NCI-H2227 (cell line): ENCODE measurements at regions not wholly inside any gene's neighbourhood (a gene's known extent, or its start where the extent isn't known, plus 50 kb on each side); places are given as distances from the start of the nearest gene placed in this dataset.

Experiments
- DNase-seq: peaks from one replicate; lab custom pipeline; 2025; ENCODE audit not compliant: unreplicated experiment; lab: John Stamatoyannopoulos, UW

DNA sequence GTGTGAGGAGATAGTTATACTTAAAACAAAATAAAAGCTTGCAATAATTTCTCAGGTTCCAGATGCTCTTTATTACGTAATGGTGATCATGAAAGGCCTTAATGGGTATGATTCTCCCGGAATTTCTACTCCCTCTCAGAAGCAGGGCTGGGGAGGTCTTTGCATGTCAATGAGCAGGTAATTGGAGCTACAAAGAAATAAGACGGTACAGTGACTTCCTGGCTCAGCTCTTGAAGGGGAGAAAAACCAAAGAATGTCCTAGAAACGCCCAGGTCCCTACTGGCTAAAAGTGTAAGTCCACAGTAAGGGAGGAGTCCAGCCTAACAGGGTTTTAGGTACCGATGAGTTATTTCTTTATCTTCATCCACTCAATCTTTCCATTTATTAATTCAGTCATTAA lies 390.9 kb downstream of the TMEM114 start:
- DNase-seq = no peak

DNA sequence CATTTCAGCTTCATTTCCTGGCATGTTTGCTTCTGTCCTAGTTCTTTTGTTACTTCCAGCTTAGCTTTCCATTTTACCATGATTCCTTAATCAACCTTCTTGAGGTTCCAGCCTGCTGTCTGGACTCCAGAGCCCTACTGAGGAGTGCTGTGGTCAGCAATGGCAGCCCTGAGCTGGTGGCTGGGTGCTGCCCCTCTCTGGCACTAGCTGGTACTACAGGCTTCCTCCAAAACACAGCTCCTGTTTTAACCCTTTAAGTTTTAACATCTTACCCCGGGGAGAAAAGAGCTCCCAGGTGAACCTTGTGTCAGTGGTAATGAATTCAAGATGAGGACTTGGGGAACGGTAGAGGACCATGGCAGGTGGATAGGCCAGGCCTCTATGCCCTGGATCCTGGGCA lies 395.5 kb downstream of the TMEM114 start:
- peak; percentile 15 for DNase-seq

DNA sequence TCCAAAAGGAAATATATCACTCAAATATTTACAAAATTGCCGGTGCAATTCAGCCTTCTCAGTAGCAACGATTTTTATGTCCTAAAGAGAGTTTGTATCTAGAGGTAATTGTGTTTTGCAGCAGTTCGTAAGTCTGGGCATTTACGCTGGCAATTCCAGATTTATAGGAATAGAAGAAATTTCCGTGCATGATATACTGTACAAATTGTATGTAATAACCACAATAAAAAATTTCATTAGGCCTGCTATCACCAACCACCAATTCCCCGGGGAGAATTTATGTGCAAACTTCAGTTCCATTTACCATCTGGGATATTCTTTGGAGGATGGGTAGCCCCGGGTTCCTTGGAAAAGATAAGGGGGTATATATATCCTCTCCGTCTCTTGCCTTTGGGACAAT lies 401.5 kb downstream of the TMEM114 start:
- no peak for DNase-seq

DNA sequence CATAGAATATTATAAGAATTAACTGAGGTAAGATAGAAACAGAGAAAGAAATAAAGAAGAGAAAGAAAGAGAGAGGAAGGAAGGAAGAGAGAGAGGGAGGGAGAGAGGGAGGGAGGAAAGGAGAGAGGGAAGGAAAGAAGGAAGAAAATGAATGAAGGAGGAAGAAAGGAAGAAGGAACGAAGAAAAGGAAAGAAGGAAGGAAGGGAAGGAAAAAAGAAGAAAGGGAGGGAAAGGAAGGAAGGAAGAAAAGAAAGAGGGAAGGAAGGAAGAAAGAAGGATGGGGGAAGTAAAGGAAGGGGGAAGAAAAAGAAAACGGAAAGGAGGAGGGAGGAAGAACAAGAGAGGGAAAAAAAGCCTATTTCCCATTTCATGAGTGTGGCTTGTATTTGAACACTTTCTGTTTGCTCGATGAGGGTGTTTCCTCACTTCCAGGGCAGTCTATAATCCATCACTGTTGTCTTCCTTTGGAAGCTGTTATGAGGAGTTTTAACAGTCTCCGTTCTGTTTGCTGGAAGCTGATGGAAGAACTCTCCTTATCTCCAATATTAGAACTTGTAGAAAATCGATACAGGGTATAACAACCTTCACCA lies 402.4 kb downstream of the TMEM114 start:
- DNase-seq = no peak

DNA sequence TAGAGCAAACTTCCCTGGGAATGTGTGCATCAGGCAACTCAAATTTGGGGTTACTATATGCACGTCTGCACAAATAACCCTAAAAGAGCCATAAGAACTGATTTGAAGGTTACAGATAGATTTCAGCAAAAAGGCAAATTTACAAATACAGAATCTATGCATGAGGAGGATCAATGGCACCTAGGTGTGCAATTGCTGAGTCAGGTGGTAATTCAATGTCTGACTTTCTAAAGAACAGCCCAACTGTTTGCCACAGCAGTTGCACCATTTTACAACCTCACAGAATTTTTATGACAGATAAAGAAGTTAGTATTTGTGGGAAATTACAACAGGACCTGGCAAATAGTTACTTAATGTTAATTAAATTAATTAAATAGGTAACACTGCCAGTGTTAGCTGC lies 405.5 kb downstream of the TMEM114 start:
- DNase-seq = no peak

DNA sequence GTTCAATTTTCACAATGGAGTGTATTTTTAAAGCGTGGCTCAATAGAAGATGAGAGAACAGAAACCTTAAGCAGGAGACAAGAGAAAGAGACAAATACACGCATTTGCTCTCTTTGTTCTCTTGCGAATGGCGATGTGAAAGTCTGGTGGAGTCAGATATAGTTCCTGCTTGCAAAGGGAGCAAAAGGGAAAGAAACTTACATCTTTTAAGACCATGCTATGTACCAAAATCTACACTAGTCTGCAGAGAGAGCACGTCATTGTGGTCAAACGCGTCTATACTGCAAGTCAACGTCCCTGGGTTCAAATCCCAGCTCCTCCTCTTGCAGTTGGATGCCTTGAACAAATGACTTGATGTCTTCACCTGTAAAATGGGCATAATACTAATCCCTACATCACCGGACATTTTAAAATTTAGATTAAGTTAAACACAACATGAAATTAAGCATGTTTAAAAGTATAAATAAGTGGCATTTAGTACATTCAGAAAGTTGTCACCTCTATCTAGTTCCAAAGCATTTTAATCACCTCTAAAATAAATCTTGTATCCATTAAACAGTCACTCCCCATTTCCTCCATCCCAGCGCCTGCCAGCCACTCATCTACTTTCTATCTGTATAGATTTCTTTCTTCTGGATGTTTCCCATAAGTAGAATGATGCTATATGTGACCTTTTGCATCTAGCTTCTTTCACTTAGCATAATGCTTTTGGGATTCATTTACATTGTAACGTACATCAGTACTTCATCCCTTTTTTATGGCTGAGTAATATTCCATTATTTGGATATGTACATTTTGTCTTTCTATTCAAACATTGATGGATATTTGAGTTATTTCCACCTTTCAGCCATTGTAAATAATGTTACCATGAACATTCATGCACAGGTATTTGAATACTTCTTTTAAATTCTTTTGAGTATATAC lies 406.9 kb downstream of the TMEM114 start:
- no peak for DNase-seq

DNA sequence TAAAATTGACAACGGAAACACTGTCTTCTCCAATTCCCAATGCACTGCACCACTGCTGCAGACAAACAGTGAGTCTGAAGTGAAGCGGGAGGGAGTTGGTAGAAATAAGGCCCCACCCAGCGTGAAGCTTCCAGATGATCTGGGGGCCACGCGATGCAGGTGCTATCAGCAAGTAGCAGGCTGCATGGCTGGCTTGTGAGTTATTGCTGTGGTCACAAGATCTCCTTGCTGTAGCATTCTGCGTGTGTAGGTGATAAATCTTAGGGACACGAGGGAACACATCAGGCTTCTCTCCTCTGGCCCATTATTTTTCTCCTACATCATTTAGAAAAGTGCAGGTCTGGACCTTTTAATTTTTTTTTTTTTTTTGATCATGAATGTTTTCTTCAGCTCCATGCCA lies 407.6 kb downstream of the TMEM114 start:
- no peak for DNase-seq

DNA sequence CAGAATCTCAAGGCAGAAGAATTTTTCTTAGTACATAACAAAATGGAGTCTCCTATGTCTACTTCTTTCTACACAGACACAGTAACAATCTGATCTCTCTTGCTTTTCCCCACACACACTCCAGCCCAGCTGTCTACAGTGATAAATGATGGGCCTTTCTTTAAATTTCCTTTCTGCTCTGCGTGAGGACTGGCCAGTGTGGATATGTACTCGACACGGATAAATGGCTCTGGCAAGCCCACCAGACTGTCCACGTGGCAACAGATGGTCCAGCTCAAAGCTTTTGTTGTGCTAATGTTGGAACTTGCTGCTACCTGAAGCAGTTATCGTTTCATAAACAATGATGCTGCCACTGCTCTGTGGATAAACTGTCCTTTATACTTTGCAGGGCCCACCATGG lies 410.7 kb downstream of the TMEM114 start:
- peak; percentile 9 for DNase-seq

DNA sequence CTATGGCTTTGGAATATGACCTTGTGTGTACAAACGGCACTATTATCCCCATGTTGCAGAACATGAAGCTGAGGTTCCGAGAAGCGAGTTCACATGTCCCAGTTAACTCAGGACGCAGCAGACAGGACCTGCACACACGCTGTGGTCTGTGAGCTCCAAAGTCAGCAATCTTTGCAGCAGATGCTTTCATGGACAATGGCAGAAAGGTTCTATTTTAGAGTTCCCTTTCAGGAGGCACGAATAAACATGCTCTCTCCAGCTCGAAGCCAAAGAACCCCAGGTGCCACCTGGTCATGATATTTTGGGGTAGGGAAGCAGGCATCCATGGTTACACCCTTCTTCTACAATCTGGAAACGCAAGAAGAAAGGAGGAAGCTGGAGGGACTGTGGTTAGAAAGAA lies 412.0 kb downstream of the TMEM114 start:
- no peak for DNase-seq

DNA sequence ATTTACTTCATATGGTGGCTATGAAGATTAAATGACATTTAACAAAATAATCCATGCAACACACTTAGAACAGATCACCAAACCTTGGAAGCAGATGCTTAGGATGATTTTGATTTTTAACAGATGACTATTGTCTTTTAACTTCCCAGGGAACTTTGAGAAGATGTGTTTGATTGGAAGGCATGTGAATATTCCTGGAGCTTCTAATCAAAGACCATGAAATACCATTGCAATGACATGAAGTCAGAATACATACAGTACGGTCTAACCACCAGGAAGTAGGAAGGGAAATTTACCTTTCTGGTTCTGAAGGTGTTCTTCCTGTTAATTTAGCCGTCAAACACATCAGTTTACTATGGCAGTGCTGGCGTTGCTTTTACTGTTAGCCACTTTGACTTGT lies 414.9 kb downstream of the TMEM114 start:
- no peak for DNase-seq

DNA sequence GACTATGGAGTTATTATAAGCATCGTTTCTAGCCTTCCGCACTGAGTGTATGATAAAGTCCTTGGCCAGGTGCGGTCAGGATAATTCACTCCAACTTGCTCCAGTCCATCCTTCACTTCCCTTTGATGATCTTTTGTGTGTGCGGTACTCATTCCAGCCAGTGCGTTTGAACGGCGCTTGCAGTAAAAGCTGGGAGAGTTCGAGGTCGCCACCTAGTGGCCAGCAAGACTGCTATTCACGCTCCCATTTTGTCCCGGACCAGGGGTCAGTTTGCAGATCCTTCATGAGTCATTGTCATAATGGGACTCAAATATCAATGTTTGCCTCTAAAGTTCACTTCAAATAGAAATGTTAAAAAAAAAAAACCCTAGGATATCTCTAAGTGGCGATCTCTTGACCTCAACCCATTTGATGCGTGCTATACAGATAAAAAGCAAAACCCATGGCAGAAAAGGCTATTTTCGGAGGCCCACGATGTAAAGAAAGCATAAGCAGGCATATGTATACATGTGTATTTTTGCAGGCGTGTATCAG lies 417.1 kb downstream of the TMEM114 start:
- peak; percentile 90 for DNase-seq

DNA sequence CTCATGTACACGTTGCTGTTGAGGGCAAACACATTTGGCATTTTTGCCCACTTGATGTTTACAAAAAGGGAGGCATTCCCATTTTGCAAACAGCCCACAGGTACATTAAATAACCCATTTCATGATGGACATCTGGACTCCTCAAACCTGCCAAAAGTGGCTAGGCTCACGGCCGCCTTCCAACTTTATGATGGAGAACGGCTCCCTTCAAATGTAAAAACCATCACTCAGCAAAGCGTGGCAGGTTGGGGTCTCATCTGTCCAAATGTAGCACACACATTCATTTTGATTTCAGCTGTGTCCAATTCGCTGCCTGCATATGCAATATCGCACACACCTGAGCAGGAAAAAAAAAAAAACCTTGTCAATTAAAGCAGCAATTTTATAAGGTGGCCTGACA lies 417.8 kb downstream of the TMEM114 start:
- no peak for DNase-seq

DNA sequence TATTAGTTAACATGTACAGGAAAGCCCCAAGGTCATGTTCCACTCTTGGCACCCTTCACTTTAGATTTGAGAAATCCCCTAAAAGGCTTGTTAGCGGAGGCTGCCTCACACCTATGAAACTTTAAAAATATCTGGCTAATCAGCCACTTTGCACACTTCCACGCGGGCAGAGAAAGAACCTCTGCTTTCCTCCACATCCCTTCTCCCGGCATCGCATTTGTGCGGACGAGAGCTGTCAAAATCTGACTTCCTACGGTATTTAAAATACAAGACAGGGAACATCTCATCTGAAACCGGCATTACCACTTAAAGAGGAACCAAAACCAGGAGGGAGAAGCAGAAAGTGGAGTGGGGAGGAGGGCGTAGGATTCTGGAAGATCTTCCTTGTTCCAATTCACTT lies 422.3 kb downstream of the TMEM114 start:
- DNase-seq = no peak

DNA sequence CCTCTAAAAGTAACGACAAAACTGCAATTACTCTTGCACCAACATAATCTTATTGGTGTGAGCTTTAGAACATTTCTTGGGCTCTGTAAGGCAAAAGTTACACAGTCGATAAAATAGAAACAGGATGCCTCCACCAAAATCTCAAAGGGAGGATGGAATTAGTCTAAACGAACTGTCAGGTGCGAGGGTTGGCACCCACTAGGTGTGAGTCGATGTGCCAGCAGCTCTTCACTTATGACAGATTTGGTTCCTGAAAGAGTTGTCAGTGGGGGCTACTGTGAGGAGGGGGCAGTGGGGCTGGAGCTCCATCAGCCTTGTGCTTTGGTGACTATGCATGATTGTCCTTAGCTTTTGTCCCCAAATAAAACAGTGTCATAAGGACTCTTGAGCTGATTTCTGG lies 422.9 kb downstream of the TMEM114 start:
- DNase-seq = no peak

DNA sequence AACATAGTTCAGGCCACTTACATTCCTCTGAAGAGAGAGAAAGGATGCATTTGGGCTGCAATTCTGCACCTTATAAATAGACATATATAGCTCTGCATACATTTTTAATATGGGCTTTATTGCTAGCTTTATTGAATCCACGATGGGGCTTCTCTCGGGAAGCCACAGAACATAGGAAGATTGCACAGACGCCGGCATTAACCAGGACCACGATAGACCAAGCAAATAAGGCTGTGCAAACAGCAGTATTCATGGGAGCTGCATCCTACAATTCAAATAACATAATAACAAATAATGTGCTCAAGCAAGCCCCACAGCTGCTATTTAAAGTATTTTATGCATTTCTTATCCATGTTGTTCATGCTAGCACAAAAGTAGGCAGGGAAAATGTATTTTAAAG lies 432.3 kb downstream of the TMEM114 start:
- DNase-seq = no peak

DNA sequence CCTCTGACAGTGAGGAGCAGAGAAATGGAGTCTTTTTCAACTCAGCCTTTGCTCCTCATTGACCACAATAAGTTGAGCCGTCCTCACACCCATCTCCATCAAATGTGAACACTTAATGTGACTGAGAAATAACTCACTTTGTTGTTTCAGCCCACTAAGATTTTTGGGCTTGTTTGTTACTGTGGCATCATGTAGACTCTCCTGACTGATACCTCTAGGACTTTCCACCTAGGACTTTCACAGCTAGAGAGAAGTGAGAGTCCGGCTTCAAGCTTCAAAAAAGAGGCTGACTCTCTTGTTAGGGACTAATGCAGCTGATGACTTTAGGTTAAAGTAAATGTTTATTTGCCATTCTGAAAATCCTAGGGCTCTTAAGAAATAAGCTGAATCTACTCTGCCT lies 435.0 kb downstream of the TMEM114 start:
- DNase-seq = no peak

DNA sequence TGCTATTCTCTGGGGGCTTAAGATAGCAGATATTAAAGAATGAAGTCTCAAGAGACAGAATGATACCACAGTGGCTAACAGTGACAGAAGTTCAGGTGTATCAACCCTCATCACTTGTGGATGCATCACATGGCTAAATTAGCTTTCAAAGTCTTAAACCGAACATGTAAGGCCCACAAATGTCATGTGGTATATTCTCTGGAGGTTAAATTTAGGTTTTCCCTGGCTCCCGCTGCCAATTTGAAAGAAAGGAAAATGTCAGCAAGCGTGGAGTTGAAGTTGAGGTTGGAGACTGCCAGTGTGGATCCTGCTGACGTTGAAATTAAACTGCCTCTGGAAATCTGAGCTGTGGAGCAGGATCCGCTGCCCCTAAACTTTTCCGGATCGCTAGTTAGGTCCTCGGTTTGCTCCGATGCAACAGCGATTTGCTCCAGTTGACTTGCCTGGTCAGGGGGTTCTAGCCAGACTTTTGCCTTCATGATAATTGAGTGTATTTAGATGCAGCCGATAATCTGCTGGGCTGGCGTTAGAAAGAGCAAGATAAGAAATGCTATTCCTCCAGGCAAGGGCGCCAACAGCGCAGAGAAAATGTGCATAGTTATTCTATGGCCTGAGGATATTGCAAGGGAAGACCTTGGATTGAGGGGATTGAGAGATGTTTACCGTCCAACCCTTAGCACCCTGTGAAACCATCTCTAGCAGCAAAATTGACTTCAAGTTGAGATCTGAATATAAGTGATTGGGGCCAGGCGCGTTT lies 443.9 kb downstream of the TMEM114 start:
- DNase-seq = no peak

DNA sequence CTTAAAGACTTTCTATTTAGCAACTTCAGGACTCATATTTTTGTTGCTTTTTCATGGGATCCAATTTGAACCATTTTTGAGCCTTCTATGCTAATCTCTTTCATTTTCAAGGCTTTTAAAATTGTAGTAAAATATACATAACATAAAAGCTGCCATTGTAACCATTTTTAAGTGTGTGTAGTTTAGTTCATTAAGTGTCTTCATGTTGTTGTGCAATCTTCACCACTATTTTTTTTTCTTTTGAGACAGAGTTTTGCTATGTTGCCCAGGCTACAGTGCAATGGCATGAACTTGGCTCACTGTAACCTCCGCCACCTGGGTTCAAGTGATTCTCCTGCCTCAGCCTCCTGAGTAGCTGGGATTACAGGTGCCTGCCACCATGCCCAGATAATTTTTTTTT lies 451.6 kb downstream of the TMEM114 start:
- no peak for DNase-seq

DNA sequence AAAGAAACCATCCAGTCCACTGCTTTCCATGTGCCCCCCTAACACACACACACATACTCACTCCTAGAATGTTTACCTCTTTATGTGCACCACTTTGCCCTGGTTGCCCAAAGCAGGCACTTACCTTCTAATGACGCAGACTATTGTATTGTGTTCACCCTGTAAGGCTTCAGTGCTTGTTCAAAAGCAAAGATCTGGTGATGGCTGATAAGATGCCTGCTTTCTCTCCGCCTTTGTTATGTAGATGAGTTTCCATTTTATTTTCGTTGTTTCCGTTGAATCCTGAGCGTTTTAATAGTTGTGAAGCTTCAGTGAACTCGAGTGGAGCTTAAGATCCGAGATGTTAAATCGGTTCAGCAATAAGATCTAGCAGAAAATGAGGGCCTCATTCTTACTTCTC lies 452.7 kb downstream of the TMEM114 start:
- peak; percentile 43 for DNase-seq

DNA sequence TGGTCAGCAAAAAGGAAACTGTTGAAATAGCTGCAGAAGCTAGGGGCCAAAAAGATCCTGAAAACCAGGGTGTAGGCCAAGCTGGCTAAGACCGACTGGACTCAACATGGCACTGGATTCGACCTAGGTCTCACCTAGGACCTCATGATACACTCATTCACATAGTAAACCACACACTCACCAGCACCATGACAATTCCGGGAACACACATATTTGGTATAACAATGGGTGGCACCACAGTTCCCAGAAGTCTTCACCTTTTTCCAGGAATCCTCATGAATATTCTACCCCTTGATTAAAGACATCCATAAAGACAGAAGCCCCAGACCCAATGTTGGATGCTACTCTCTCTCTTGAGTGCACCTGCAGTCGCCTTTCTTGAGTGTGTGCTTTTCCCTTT lies 460.1 kb downstream of the TMEM114 start:
- DNase-seq = no peak

DNA sequence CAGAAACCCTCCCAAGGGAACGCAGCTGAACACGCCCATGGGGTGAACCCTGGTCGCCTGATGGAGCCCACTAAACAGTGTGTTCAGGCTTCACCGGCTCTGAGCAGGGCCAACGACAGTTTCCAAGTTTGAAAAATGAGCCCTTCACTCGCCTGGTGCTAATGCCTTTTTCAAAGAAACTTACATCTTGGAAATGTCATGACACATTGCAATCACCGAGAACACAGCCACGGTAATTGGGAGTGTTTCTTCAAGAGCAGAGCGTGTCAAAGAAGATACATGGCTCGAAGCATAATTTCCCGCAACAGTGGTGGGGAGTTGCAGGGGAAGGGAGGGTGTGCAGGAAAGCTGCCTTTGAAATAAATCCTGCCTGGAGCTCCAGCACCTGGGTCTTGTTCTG lies 463.2 kb downstream of the TMEM114 start:
- DNase-seq = no peak

DNA sequence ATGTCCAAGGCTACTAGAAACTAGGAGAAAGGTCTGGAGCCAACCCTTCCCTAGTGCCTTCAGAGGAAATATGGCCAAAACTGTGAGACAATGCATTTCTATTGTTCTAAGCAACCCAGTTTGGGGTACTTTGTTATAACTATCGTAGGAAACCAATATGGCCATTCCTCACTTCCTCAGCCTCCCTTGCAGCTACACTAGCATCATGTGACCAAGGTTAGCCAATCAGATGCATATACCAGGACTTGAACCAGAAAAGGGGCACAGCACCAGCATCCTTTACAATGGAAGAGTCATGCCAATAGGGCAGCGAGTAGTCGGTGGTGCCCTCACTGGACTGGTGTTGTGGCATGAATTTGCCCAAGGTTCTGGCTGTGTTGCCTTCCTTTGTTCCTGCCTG lies 464.0 kb downstream of the TMEM114 start:
- DNase-seq = no peak
